HEK293T (cell line): ENCODE measurements at regions not wholly inside any gene's neighbourhood (a gene's known extent, or its start where the extent isn't known, plus 50 kb on each side); places are given as distances from the start of the nearest gene placed in this dataset.
"Not testable (repeated sequence)": the region's sequence is repeated elsewhere in the genome, so short reads cannot be mapped to it uniquely, and the experiment has no call there.

Experiments used
- CTCF ChIA-PET: fragments of 350-600 bp; formaldehyde crosslinking; extraction: SDS; loops from one replicate; lab custom pipeline; 2021; ENCODE audit warnings: antibody characterized with exemption, inconsistent platforms; lab: Yijun Ruan, JAX
- POLR2A ChIA-PET: fragments of 350-600 bp; formaldehyde crosslinking; extraction: SDS; loops from one replicate; lab custom pipeline; 2020; ENCODE audit warnings: antibody characterized with exemption, inconsistent platforms; lab: Yijun Ruan, JAX
- DNase-seq: peaks from one replicate; pipeline ENCODE4 v3.0.0; 2012; ENCODE audit warnings: mixed read lengths; ENCODE audit errors: extremely low spot score
- L3MBTL2 ChIP-seq: fragments of 450-650 bp; conservative IDR thresholded peaks from 2 replicates; pipeline ENCODE4 v1.6.1; 2016; ENCODE audit warnings: mild to moderate bottlenecking
- PKNOX1 ChIP-seq: fragments of 450-650 bp; IDR thresholded peaks from 2 replicates; pipeline ENCODE4 v1.6.1; 2016

GRCh38 chr17:18546514-18547398, 70.2 kb downstream of the LGALS9C start:
- CTCF ChIA-PET, POLR2A ChIA-PET, DNase-seq: not testable (repeated sequence)

- POLR2A ChIA-PET, CTCF ChIA-PET, DNase-seq: not testable (repeated sequence)
Measured at GRCh38 chr17:18557086-18557485, 80.5 kb downstream of the LGALS9C start.

GRCh38 chr17:18563381-18564098, 80.7 kb downstream of the TBC1D28 start:
- POLR2A ChIA-PET, DNase-seq, CTCF ChIA-PET: not testable (repeated sequence)

- DNase-seq, result peak; percentile 24
- CTCF ChIA-PET, POLR2A ChIA-PET: not testable (repeated sequence)
Measured at GRCh38 chr17:18564099-18564448, 80.1 kb downstream of the TBC1D28 start.

- DNase-seq, result peak; percentile 2
- POLR2A ChIA-PET, CTCF ChIA-PET: not testable (repeated sequence)
Measured at GRCh38 chr17:18568108-18568995, 75.8 kb downstream of the TBC1D28 start.

GRCh38 chr17:18569489-18569913, 74.7 kb downstream of the TBC1D28 start:
- DNase-seq, result peak; percentile 2
- TF ChIP-seq L3MBTL2 (peak; percentile 77), PKNOX1 (peak; percentile 53; the same call in 1 of the 2 replicates)
- CTCF ChIA-PET, result not testable (repeated sequence)

GRCh38 chr17:18572536-18572935, 71.7 kb downstream of the TBC1D28 start:
- CTCF ChIA-PET, DNase-seq, POLR2A ChIA-PET: not testable (repeated sequence)

More at GRCh38 chr17:18569489-18569913, 74.7 kb downstream of the TBC1D28 start:
- POLR2A ChIA-PET, result not testable (repeated sequence)

GRCh38 chr17:18574137-18574536, 70.1 kb downstream of the TBC1D28 start:
- DNase-seq, POLR2A ChIA-PET, CTCF ChIA-PET: not testable (repeated sequence)
